ENCODE measurements at regions not wholly inside any gene's neighbourhood (a gene's known extent, or its start where the extent isn't known, plus 50 kb on each side); places are given as distances from the start of the nearest gene placed in this dataset.
"Not testable (repeated sequence)": the region's sequence is repeated elsewhere in the genome, so short reads cannot be mapped to it uniquely, and the experiment has no call there.

- in situ Hi-C loops (cut with MboI; ENCODE audit: low pct_ligation_motif_present in 1 of 4, low pct_unique_long_range_greater_than_20kb in 1 of 4, low sequenced_read_pairs in 3 of 4) (no loop called here), intact Hi-C loops (cut with DNase I; ENCODE audit: low total_unique reads) (no loop called here)
- Histone ChIP-seq H3K4me1 (no peaks in the 10 kb centered on the region), H3K36me3 (no peaks in the 10 kb centered on the region), H3K27ac (no peak overlapping the region), H3K4me3 (no peak overlapping the region), H3K9me3 (no peaks in the 10 kb centered on the region), H3K27me3 (no peaks in the 10 kb centered on the region)
- 29 to 81% methylated on average over 1 of the region's 1 CpG for WGBS, 2 donors (ENCODE audit: low coverage in 1 of 2)
- TF ChIP-seq EP300 (IDR thresholded peaks at IDR 0.05; ENCODE audit: low read depth) (no peak), POLR2AphosphoS5 (IDR thresholded peaks at IDR 0.05) (no peak), CTCF (IDR thresholded peaks at IDR 0.05) (no peak), POLR2A (IDR thresholded peaks at IDR 0.05) (no peak)
- DNase-seq: no peak
Measured at GRCh38 chr9:101923451-101923850, 185.0 kb upstream of the GRIN3A start.

GRCh38 chr9:101916948-101917347 is 178.5 kb upstream of the GRIN3A start:
- H3K27me3 ChIP-seq; H3K36me3 ChIP-seq; H3K9me3 ChIP-seq; H3K4me3 ChIP-seq; H3K4me1 ChIP-seq; DNase-seq; intact Hi-C loops (cut with DNase I; ENCODE audit: low total_unique reads); in situ Hi-C loops (cut with MboI; ENCODE audit: low pct_ligation_motif_present in 1 of 4, low pct_unique_long_range_greater_than_20kb in 1 of 4, low sequenced_read_pairs in 3 of 4); H3K27ac ChIP-seq: not testable (repeated sequence)
- WGBS, 2 donors (ENCODE audit: low coverage in 1 of 2): 70 to 86% methylated on average over 2 to 4 of the region's 4 CpGs

GRCh38 chr9:101915482-101915881 is 177.0 kb upstream of the GRIN3A start:
- in situ Hi-C loops (cut with MboI; ENCODE audit: low pct_ligation_motif_present in 1 of 4, low pct_unique_long_range_greater_than_20kb in 1 of 4, low sequenced_read_pairs in 3 of 4) (no loop called here), intact Hi-C loops (cut with DNase I; ENCODE audit: low total_unique reads) (no loop called here)
- Histone ChIP-seq H3K27me3 (no peaks in the 10 kb centered on the region), H3K36me3 (no peaks in the 10 kb centered on the region), H3K4me1 (no peaks in the 10 kb centered on the region), H3K4me3 (no peak overlapping the region), H3K27ac (no peak overlapping the region), H3K9me3 (no peaks in the 10 kb centered on the region)
- no peak for TF ChIP-seq EP300 (IDR thresholded peaks at IDR 0.05; ENCODE audit: low read depth)
- no peak for TF ChIP-seq POLR2AphosphoS5 (IDR thresholded peaks at IDR 0.05)
- TF ChIP-seq CTCF (IDR thresholded peaks at IDR 0.05): no peak
- no peak for DNase-seq
- WGBS, 2 donors (ENCODE audit: low coverage in 1 of 2): 11 to 61% methylated on average over 1 of the region's 1 CpG

- WGBS, 2 donors (ENCODE audit: low coverage in 1 of 2): 41 to 50% methylated on average over 1 of the region's 1 CpG
- Histone ChIP-seq H3K27me3 (no peaks in the 10 kb centered on the region), H3K4me1 (no peaks in the 10 kb centered on the region), H3K36me3 (no peaks in the 10 kb centered on the region), H3K27ac (no peak overlapping the region), H3K9me3 (no peaks in the 10 kb centered on the region), H3K4me3 (no peak overlapping the region)
- in situ Hi-C loops (cut with MboI; ENCODE audit: low pct_ligation_motif_present in 1 of 4, low pct_unique_long_range_greater_than_20kb in 1 of 4, low sequenced_read_pairs in 3 of 4): no loop called here
- no peak for DNase-seq
- TF ChIP-seq CTCF (IDR thresholded peaks at IDR 0.05) (no peak), POLR2AphosphoS5 (IDR thresholded peaks at IDR 0.05) (no peak), POLR2A (IDR thresholded peaks at IDR 0.05) (no peak), EP300 (IDR thresholded peaks at IDR 0.05; ENCODE audit: low read depth) (no peak)
- intact Hi-C loops (cut with DNase I; ENCODE audit: low total_unique reads): no loop called here
Measured at GRCh38 chr9:101912698-101913097, 174.3 kb upstream of the GRIN3A start.

- intact Hi-C loops (cut with DNase I; ENCODE audit: low total_unique reads) (no loop called here), in situ Hi-C loops (cut with MboI; ENCODE audit: low pct_ligation_motif_present in 1 of 4, low pct_unique_long_range_greater_than_20kb in 1 of 4, low sequenced_read_pairs in 3 of 4) (no loop called here)
- 75 to 95% methylated on average over 1 to 2 of the region's 2 CpGs for WGBS, 2 donors (ENCODE audit: low coverage in 1 of 2)
- Histone ChIP-seq H3K9me3 (no peaks in the 10 kb centered on the region), H3K27me3 (no peaks in the 10 kb centered on the region), H3K27ac (no peak overlapping the region), H3K4me1 (no peaks in the 10 kb centered on the region), H3K4me3 (no peak overlapping the region), H3K36me3 (no peaks in the 10 kb centered on the region)
- TF ChIP-seq EP300 (IDR thresholded peaks at IDR 0.05; ENCODE audit: low read depth) (no peak), POLR2AphosphoS5 (IDR thresholded peaks at IDR 0.05) (no peak), CTCF (IDR thresholded peaks at IDR 0.05) (no peak), POLR2A (IDR thresholded peaks at IDR 0.05) (no peak)
- no peak for DNase-seq
Measured at GRCh38 chr9:101907466-101907865, 169.0 kb upstream of the GRIN3A start.

Data from transverse colon (tissue), 4 donors.